ENCODE measurements at regions not wholly inside any gene's neighbourhood (a gene's known extent, or its start where the extent isn't known, plus 50 kb on each side); places are given as distances from the start of the nearest gene placed in this dataset.
A peak's percentile ranks its signal among the peaks of the same experiment; 100 is the strongest.

GRCh38 chr2:8300216-8300615 lies 381.6 kb upstream of the ID2 start:
- Histone ChIP-seq H3K36me3 (no peaks in the 10 kb centered on the region), H3K27ac (no peak overlapping the region), H3K4me1 (no peaks in the 10 kb centered on the region), H3K27me3 (no peaks in the 10 kb centered on the region), H3K4me3 (no peak overlapping the region), H3K9me3 (no peaks in the 10 kb centered on the region)
- TF ChIP-seq CTCF (IDR thresholded peaks at IDR 0.05), result no peak
- intact Hi-C loops (cut with DNase I), result no loop called here
- no peak for ATAC-seq
- no peak for FAIRE-seq
- 58 to 67% methylated on average over 5 of the region's 5 CpGs for WGBS, 2 donors
- DNase-seq, result peak in 1 of 6 donors; percentile 3

GRCh38 chr2:8300905-8301304 lies 381.0 kb upstream of the ID2 start:
- no peak for TF ChIP-seq CTCF (IDR thresholded peaks at IDR 0.05)
- no peaks in the 10 kb centered on the region for H3K4me1 ChIP-seq
- no peak overlapping the region for H3K27ac ChIP-seq
- DNase-seq (no peak), ATAC-seq (no peak), FAIRE-seq (no peak)
- H3K27me3 ChIP-seq, result no peaks in the 10 kb centered on the region
- H3K4me3 ChIP-seq, result no peak overlapping the region
- no peaks in the 10 kb centered on the region for H3K9me3 ChIP-seq
- WGBS, 2 donors, result 61 to 67% methylated on average over 3 of the region's 3 CpGs
- intact Hi-C loops (cut with DNase I), result no loop called here
- H3K36me3 ChIP-seq, result no peaks in the 10 kb centered on the region

- H3K36me3 ChIP-seq, result no peaks in the 10 kb centered on the region
- DNase-seq (peak in 1 of 6 donors; percentile 57), FAIRE-seq (no peak), ATAC-seq (peak in 3 of 4 donors; percentile 44 to 69 (median 52))
- no peaks in the 10 kb centered on the region for H3K27me3 ChIP-seq
- H3K27ac ChIP-seq, result no peak overlapping the region
- H3K4me1 ChIP-seq, result no peaks in the 10 kb centered on the region
- H3K9me3 ChIP-seq, result no peaks in the 10 kb centered on the region
- no peak overlapping the region for H3K4me3 ChIP-seq
- no peak for TF ChIP-seq CTCF (IDR thresholded peaks at IDR 0.05)
- WGBS, 2 donors, result 65 to 70% methylated on average over 10 of the region's 10 CpGs
- intact Hi-C loops (cut with DNase I), result no loop called here
Measured at GRCh38 chr2:8303322-8303832, 378.5 kb upstream of the ID2 start.

GRCh38 chr2:8304821-8305766 lies 376.8 kb upstream of the ID2 start:
- no peaks in the 10 kb centered on the region for H3K9me3 ChIP-seq
- H3K4me1 ChIP-seq, result no peaks in the 10 kb centered on the region
- H3K27ac ChIP-seq, result no peak overlapping the region
- no peaks in the 10 kb centered on the region for H3K27me3 ChIP-seq
- no peak overlapping the region for H3K4me3 ChIP-seq
- ATAC-seq, result no peak
- intact Hi-C loops (cut with DNase I), result no loop called here
- no peaks in the 10 kb centered on the region for H3K36me3 ChIP-seq
- no peak for DNase-seq
- FAIRE-seq, result no peak
- no peak for TF ChIP-seq CTCF (IDR thresholded peaks at IDR 0.05)
- WGBS, 2 donors, result 86 to 89% methylated on average over 18 of the region's 18 CpGs
